ENCODE measurements at regions not wholly inside any gene's neighbourhood (a gene's known extent, or its start where the extent isn't known, plus 50 kb on each side); places are given as distances from the start of the nearest gene placed in this dataset.
"Not testable (repeated sequence)": the region's sequence is repeated elsewhere in the genome, so short reads cannot be mapped to it uniquely, and the experiment has no call there.

DNA sequence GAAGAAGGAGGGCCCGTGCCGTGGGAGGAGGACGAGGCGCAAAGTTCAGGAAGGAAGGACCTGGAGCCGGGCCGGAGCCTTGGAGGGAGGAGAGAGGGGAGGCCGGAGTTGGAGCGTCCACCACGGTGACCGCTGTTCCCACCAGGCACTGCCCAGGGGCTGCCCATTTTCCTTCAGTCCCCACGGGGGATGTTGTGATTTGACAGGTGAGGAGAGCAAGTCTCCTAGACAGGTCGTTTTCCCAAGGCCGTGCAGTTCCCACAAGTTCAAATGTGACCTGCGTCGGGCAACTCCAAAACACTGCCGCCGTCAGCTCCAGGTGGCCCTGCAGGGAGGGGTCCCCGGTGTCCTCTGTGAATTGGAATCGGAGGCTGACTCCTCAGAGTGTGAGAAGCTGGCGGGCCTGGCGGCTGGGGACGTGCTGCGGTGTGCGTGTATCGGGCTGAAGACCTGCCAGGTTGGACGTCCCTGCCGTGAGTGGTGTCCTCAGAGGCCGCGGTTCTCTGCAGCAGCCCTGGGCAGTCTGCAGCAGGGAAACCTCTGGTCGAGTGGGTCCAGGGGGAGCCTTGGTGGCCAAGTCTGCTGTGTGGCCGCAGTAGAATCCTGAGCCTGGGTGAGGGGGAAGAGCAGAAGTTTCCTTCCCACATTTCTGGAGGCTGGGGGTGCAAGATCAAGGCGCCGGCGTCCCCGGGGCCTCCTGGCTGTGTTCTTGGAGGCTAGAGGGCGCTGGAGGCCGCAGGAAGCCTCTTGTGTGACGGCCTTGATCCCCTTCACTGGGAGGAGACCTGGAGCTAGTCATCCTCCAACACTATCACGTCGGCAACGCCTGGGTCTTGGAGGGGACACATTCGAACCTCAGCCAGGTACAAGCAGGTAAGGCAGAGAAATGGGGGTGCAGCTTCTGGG, 115.1 kb upstream of the FRMD1 start:
- no peak for DNase-seq (ENCODE audit: low read depth)

DNA sequence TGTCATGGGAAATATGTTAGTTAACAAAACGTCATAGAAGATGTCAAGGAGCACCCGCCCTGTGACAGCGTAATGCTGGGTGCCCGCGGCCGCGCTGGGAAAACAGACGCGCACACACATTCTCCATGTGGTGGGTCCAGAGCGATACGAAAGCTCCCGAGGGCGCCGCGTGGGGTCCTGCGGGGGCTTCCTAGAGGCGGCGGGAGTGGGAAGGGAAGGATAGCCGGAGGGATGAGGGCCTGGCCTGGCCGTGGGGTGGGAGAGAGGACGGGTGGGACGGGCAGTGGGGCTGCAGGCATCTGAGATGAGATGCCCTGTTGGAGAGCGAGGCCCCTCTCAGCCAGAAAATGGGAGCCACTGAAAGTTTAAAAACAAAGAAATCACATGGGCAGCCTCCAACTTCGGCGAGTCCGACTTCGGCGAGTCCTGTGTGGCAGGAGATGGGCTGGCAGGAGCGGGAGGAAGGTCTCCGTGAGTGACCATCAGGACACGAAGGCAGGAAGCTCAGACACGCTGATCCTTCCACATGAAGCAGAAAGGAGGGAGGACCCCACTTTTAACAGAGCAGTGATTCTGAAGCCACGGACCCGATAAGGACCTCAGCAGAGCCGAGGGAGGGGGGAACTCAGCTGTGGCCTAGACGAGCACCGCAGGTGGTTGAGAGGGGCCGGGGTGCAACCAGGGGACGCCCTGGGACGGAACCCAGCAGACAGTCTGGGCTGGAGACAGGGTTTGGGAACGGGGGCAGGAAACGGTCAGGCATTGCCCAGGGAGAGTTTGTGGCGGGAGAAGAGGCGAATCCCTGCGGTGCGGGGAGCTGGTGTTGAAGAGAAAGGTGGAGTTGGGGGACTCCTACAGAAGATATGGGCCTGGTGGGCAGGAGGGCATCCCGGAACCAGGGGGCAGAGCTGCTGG, 114.1 kb upstream of the FRMD1 start:
- no peak for DNase-seq (ENCODE audit: low read depth)

DNA sequence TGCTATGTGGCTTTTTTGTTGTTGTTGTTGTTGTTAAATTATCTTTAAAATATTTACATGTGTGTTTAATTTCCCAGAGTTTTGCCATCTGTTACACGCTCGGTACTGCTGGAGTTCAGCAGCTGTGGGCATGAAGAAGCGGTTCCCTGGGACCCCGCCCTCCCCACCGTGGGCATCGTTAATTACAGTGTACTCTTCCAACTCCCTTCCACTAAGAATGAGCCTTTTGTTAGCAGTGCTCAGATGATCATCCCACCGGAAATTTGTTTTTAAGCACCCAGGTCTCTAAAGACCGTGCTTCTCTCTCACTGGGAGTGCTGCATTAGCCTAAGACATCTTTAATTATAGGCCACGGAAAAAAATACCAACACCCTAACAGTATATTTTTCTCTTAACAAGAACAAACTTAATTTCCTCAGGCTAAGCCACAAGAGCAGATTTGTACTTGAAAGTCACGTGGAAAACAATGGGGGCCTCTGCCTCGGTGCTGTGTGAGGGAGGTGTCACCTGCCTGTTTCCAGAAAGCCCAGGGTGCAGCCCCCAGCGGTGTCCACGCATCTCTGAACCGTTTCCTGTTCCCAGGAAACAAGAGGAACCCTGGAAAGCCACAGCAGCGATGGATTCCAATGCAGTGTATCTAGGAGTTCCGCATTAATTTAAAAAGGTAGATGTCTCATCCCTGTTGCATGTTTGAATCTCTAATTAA, 113.3 kb upstream of the FRMD1 start:
- no peak for DNase-seq (ENCODE audit: low read depth)

GRCh38 chr6:168190646-168191443, 111.8 kb upstream of the FRMD1 start:
- DNase-seq (ENCODE audit: low read depth) = no peak

GRCh38 chr6:168190014-168190405, 111.0 kb upstream of the FRMD1 start:
- no peak for DNase-seq (ENCODE audit: low read depth)

DNA sequence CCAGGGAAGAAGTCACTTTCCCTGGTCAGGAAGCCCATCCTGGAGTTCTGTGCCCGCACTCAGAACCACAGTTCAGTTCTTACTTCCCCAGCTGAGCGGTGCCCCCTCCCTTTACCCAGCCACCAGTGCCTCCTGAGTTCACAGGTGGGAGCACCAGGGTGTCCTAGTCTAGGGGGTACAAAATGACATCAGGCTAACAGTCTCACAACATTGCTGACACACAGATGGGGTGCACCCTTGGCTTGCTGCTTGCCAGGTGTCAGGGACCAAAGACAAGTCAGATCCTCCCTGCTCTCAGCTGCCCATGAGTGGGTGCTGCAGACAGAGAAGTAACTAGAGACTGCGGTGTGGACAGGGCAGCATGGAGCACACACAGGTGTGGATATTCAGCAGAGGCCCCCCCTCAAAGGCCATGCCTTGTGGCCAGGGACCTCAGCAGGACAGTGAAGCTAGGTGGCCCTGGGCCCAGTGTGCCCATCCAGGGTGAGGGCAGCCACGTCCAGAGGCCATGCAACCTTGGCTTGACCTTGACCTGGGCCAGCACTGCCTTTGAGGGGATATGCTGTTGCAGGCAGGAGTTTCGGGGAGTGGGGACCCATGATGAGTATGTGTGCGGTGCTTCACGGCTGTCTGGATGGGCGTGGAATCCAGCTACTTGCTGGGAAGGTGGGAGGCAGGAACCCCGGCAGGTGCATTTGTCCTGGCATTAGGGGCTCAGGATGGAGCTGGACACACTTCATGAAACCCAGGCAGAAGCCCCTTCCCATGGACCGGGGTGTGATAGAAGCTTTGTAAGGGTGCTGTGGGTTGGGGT, 110.4 kb upstream of the FRMD1 start:
- DNase-seq (ENCODE audit: low read depth) = no peak

GRCh38 chr6:168188369-168189199, 109.6 kb upstream of the FRMD1 start:
- DNase-seq (ENCODE audit: low read depth) = no peak

DNA sequence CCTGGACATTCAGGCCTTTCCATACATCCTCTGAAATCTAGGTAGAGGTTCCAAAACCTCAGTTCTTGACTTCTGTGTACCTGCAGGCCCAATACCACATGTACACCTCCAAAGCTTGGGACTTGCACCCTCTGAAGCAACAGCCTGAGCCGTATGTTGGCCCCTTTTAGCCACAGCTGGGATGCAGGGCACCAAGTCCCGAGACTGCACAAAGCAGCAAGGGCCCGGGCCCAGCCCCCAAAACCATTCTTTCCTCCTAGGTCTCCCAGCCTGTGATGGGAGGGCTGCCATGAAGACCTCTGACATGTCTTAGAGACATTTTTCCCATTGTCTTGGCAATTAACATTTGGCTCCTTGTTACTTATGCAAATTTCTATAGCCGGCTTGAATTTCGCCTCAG, 107.4 kb upstream of the FRMD1 start:
- no peak for DNase-seq (ENCODE audit: low read depth)

DNA sequence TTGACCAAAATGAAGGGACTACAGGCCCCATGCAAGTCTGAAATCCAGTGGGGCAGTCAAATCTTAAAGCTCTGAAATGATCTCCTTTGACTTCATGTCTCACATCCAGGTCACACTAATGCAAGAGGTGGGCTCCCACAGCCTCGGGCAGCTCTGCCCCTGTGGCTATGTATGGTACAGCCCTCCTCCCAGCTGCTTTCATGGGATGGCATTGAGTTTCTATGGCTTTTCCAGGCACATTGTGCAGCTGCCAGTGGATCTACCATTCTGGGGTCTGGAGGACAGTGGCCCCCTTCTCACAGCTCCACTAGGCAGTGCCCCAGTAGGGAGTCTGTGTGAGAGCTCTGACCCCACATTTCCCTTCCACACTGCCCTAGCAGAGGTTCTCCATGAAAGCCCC, 107.0 kb upstream of the FRMD1 start:
- not testable (repeated sequence) for DNase-seq (ENCODE audit: low read depth)

DNA sequence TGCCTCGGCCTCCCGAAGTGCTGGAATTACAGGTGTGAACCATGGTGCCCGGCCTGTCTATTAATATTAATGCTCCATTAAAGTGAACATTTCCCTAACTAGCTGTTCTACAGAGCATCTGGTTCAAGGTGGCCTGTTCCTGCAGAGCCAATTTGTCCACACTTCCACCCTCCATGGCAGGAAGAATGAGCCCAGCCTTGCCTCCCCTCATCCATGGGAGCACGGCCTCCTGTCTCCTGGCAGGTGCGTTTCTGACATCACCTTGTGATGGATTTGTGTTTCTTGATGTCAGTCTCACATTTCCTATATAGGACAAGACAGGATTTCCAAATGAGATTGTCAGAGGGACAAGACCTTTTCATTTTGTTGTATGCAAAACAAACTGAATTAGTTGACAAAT, 105.7 kb upstream of the FRMD1 start:
- no peak for DNase-seq (ENCODE audit: low read depth)

GRCh38 chr6:168183613-168183970, 104.6 kb upstream of the FRMD1 start:
- DNase-seq (ENCODE audit: low read depth) = no peak

GRCh38 chr6:168182908-168183612, 104.0 kb upstream of the FRMD1 start:
- DNase-seq (ENCODE audit: low read depth) = no peak

GRCh38 chr6:168182366-168182765, 103.4 kb upstream of the FRMD1 start:
- DNase-seq (ENCODE audit: low read depth) = no peak

DNA sequence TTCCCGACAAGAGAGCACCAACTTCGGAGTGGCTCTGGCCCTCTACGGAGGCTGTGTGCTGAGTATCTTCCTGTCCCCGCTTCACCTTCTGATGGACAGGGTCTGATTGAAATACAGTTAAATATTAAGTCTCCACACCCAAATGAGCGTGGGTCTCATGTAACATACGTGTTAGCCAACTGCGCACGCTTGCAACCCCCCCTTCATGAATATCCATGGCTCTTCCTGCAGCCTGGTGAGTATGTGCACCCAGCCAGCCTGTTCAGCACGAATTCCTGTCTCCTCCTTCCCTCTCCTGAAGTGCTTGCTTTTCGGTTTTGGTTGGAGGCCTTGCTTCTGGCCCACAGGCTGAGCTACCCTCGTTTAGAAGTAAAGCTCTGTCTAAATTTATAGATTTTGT, 102.9 kb upstream of the FRMD1 start:
- DNase-seq (ENCODE audit: low read depth) = no peak

DNA sequence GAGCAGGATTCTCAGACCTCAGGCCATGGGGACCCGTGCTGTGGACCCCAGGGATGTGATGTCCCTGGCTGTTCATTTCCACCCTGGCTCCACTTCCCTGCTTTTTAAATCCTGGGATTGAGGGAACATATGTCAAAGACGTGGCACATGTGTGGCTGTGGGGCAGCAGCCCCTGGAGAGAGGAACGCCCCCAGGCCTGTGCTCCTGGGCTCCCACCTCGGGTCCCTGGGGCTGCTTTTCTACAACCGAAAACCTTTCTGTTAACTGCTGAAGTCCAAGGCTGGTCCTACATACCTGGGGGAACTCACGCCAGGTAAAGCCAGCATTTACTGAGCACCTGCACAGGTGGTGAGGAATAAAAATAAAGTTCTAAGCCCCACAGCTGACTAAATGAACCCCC, 102.3 kb upstream of the FRMD1 start:
- no peak for DNase-seq (ENCODE audit: low read depth)

DNA sequence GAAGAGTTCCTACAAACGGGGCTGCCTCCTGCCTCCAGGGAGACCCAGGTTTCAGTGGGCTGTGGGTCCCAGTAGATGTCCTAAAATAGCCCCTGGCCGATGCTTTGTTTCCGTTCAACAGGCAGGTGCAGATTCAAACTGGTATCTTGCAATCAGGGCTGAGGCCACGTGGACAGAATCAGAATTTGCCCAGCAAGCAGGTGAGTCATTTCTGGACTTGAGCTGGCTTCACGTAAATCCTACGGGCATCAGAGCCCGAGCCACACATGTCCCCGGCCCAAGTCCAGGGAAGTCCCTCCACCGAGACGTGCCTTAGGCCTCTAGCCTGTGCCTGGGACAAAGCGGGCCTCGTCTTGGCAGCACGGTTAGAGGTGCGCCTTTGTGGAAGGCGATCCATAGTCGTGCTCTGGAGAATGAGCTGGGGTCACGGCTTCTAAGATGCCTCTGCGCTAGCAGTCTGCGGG, 101.6 kb upstream of the FRMD1 start:
- DNase-seq (ENCODE audit: low read depth) = no peak

DNA sequence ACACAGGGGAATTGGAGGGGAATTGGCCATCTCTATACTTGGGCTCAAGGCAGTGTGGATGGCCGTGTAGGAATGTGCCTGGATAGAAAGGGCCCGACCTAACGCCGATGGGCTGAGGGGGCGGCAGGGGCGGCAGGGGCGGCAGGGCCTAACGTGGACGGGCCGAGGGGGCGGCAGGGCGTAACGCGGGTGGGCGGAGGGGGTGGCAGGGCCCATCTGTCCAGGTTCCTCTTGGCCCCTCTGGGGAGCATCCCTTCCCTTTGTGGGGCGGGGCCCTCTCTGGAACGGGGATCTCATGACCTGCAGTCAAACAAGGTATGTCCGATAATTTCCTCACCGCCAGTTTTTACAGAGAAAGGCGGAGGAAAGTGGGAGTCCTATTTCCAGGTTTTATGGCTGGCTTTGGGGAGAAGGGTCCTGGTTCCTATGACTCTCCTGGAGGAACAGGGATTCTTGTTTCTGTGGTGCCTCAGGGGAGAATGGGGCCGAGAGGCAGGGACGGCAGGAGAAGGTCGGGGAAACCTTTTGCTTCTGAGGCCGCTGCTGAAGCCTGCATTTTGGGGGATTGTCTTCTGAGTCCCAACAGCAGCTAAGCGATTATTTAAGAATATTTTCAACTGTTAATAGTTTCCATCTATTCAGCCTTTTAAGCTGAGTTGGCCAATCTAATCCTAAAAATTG, 100.8 kb upstream of the FRMD1 start:
- DNase-seq (ENCODE audit: low read depth) = no peak

- no peak for DNase-seq (ENCODE audit: low read depth)
Measured at GRCh38 chr6:168179133-168179532, 100.1 kb upstream of the FRMD1 start.

Measured in non-pigmented ciliary epithelial cell (primary cell).